ENCODE measurements at regions not wholly inside any gene's neighbourhood (a gene's known extent, or its start where the extent isn't known, plus 50 kb on each side); places are given as distances from the start of the nearest gene placed in this dataset.

GRCh38 chr2:177024765-177025164 lies 187.8 kb upstream of the HNRNPA3 start:
- no peak for TF ChIP-seq CTCF (conservative IDR thresholded peaks at IDR 0.05; ENCODE audit: low read depth, low read length)
- TF ChIP-seq EZH2 (IDR thresholded peaks at IDR 0.05; ENCODE audit: borderline replicate concordance, low read depth, low read length, poor library complexity, severe bottlenecking) = no peak
